SU-DHL-6 (cell line): ENCODE measurements at regions not wholly inside any gene's neighbourhood (a gene's known extent, or its start where the extent isn't known, plus 50 kb on each side); places are given as distances from the start of the nearest gene placed in this dataset.

Source experiments
- CTCF ChIP-seq: fragments of 200-600 bp; sonication (generic); IDR thresholded peaks from one replicate; pipeline ENCODE4 v1.5.1; 2017; ENCODE audit warnings: antibody characterized with exemption, mild to moderate bottlenecking, low read length, moderate library complexity; ENCODE audit not compliant: insufficient read depth, poor library complexity, severe bottlenecking
- EZH2phosphoT487 ChIP-seq: fragments of 200-600 bp; sonication (generic), shearing (Covaris generic); conservative IDR thresholded peaks from 2 replicates; pipeline ENCODE4 v1.6.1; 2018; ENCODE audit warnings: mild to moderate bottlenecking, antibody characterized with exemption, low read length, moderate library complexity, mixed read lengths

GRCh38 chr7:18234519-18234918 lies 206.9 kb upstream of the PRPS1L1 start:
- TF ChIP-seq CTCF (no peak), EZH2phosphoT487 (no peak)
